ENCODE measurements at regions not wholly inside any gene's neighbourhood (a gene's known extent, or its start where the extent isn't known, plus 50 kb on each side); places are given as distances from the start of the nearest gene placed in this dataset.
"Not testable (repeated sequence)": the region's sequence is repeated elsewhere in the genome, so short reads cannot be mapped to it uniquely, and the experiment has no call there.

DNA sequence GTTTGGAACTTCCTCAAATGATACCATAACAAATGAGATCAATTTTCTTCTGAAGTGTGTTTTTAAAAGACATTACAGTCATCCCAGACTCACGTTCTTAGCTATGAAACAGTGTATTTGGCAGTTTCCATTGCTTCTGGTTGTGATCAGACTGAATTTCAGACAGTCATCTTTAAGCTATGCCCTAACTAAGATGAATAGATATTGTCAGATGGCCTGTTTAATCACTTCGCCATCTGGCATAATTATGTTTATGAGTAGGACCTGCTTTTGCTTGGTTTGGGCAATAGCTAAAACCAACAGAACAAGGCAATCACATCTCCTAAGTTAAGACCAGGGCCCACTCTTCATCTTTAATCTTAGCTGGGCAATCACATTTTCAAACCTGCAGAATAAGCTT, 313.1 kb downstream of the SV2B start:
- H3K36me3 ChIP-seq: no peaks in the 10 kb centered on the region
- peaks cover 0 to 20% (median 8%) of the 10 kb centered on the region in 12 donors for H3K4me1 ChIP-seq
- ATAC-seq (no peak), DNase-seq (no peak)
- 79 to 86% (median 80%) methylated on average over 2 of the region's 2 CpGs for WGBS, 4 donors
- no peaks in the 10 kb centered on the region for H3K27me3 ChIP-seq
- H3K9me3 ChIP-seq: peaks cover 0 to 4% (median 0%) of the 10 kb centered on the region in 12 donors
- TF ChIP-seq CTCF (IDR thresholded peaks at IDR 0.05) (no peak), POLR2A (IDR thresholded peaks at IDR 0.05) (no peak)
- no peak overlapping the region for H3K4me3 ChIP-seq
- intact Hi-C loops (cut with DNase I): no loop called here
- no peak overlapping the region for H3K27ac ChIP-seq

DNA sequence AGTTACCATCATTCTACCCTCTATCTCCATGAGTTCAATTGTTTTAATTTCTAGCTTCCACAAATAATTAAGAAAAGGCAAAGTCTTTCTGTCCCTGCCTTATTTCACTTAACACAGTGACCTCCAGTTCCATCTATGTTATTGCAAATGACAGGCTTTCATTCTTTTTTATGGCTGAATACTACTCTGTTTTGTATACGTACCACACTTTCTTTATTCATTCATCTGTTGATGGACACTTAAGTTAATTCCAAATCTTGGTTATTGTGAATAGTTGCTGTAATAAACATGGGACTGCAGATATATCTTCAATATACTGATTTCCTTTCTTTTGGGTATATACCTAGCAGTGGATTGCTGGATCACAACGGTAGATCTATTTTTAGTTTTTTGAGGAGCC, 314.1 kb downstream of the SV2B start:
- 81 to 85% (median 83%) methylated on average over 2 of the region's 2 CpGs for WGBS, 4 donors
- H3K36me3 ChIP-seq: no peaks in the 10 kb centered on the region
- peaks cover 0 to 4% (median 0%) of the 10 kb centered on the region in 12 donors for H3K9me3 ChIP-seq
- peaks cover 0 to 11% (median 1%) of the 10 kb centered on the region in 12 donors for H3K4me1 ChIP-seq
- ATAC-seq (no peak), DNase-seq (no peak)
- TF ChIP-seq POLR2A (IDR thresholded peaks at IDR 0.05) (no peak), CTCF (IDR thresholded peaks at IDR 0.05) (no peak)
- H3K27ac ChIP-seq: no peak overlapping the region
- H3K27me3 ChIP-seq: no peaks in the 10 kb centered on the region
- no peak overlapping the region for H3K4me3 ChIP-seq
- intact Hi-C loops (cut with DNase I): no loop called here

- intact Hi-C loops (cut with DNase I); H3K27me3 ChIP-seq; DNase-seq; H3K27ac ChIP-seq; ATAC-seq; H3K36me3 ChIP-seq; H3K4me1 ChIP-seq; H3K4me3 ChIP-seq: not testable (repeated sequence)
- H3K9me3 ChIP-seq: peaks cover 0 to 11% (median 0%) of the 10 kb centered on the region in 12 donors
- WGBS, 4 donors: 90 to 94% (median 91%) methylated on average over 4 of the region's 4 CpGs
Observed at GRCh38 chr15:91415258-91415657, 315.2 kb downstream of the SV2B start.

GRCh38 chr15:91420689-91421088, 320.6 kb downstream of the SV2B start:
- no peak for ATAC-seq

More at GRCh38 chr15:91420689-91421088, 320.6 kb downstream of the SV2B start:
- Histone ChIP-seq H3K4me3 (no peak overlapping the region), H3K36me3 (no peaks in the 10 kb centered on the region), H3K4me1 (peaks cover 0 to 4% (median 0%) of the 10 kb centered on the region in 12 donors), H3K9me3 (peaks cover 0 to 7% (median 0%) of the 10 kb centered on the region in 12 donors), H3K27me3 (no peaks in the 10 kb centered on the region), H3K27ac (no peak overlapping the region)
- DNase-seq: no peak
- intact Hi-C loops (cut with DNase I): loop anchor here in 1 of 10 donors (5.0 kb wide), 1 partner anchor 52 kb away; no protein-coding TSS in a partner anchor
- TF ChIP-seq POLR2A (IDR thresholded peaks at IDR 0.05) (no peak), CTCF (IDR thresholded peaks at IDR 0.05) (no peak)
- WGBS, 4 donors: 75 to 83% (median 77%) methylated on average over 2 of the region's 2 CpGs

Data from heart left ventricle (tissue), 16 donors.